Caco-2 (cell line): ENCODE measurements at regions not wholly inside any gene's neighbourhood (a gene's known extent, or its start where the extent isn't known, plus 50 kb on each side); places are given as distances from the start of the nearest gene placed in this dataset.

Experiments
- BruUV-seq: library from RNA; stranded (reverse); fragments of 400-500 nt; replicated peaks from 2 replicates; lab custom pipeline; 2021; lab: Mats Ljungman, UMichigan
- CTCF ChIA-PET: fragments of 300-600 bp; sonication (Branson Sonifier 250); formaldehyde crosslinking; loops from one replicate; lab custom pipeline; 2022; ENCODE audit warnings: antibody characterized with exemption; lab: Charles Lee
- POLR2A ChIA-PET: fragments of 300-600 bp; sonication (Branson Sonifier 250); formaldehyde crosslinking; loops from one replicate; lab custom pipeline; 2022; ENCODE audit warnings: antibody characterized with exemption; lab: Charles Lee
- DNase-seq, 2 experiments: peaks; one replicate each; pipeline versions ENCODE4 v3.0.0 to v3.0.0-alpha.2; 2020 to 2022
- H3K27me3 ChIP-seq: replicated peaks from 2 replicates; pipeline ENCODE4 v1.6.0; 2011; ENCODE audit warnings: low read length; ENCODE audit not compliant: control insufficient read depth, insufficient read depth
- H3K36me3 ChIP-seq: 2 replicates; pipeline ENCODE4 v1.5.1; 2011; ENCODE audit warnings: low read length; ENCODE audit not compliant: control insufficient read depth, insufficient read depth
- H3K4me1 ChIP-seq: fragments of 250-450 bp; sonication (Bioruptor Pico); 2 replicates; pipeline ENCODE4 v1.5.1; 2020; ENCODE audit warnings: mild to moderate bottlenecking
- H3K4me3 ChIP-seq: 2 replicates; pipeline ENCODE4 v1.5.1; 2011; ENCODE audit warnings: low read depth, mild to moderate bottlenecking, control low read depth, low read length
- H3K9me3 ChIP-seq: fragments of 250-450 bp; sonication (Bioruptor Pico); 2 replicates; pipeline ENCODE4 v1.5.1; 2020; ENCODE audit warnings: mild to moderate bottlenecking, moderate library complexity
- H3K27ac Mint-ChIP-seq: one replicate; pipeline ENCODE4 v1.8.0; 2022; ENCODE audit warnings: mixed read lengths; ENCODE audit not compliant: unreplicated experiment
- H3K27me3 Mint-ChIP-seq: one replicate; pipeline ENCODE4 v1.8.0; 2022; ENCODE audit warnings: mixed read lengths; ENCODE audit not compliant: insufficient read depth, unreplicated experiment
- H3K36me3 Mint-ChIP-seq: one replicate; pipeline ENCODE4 v1.8.0; 2022; ENCODE audit warnings: mild to moderate bottlenecking, mixed read lengths; ENCODE audit not compliant: insufficient read depth, unreplicated experiment
- H3K4me1 Mint-ChIP-seq: one replicate; pipeline ENCODE4 v1.8.0; 2022; ENCODE audit warnings: low read depth, mixed read lengths; ENCODE audit not compliant: unreplicated experiment
- H3K4me3 Mint-ChIP-seq: one replicate; pipeline ENCODE4 v1.8.0; 2022; ENCODE audit warnings: mild to moderate bottlenecking, moderate library complexity, mixed read lengths; ENCODE audit not compliant: unreplicated experiment
- H3K9me3 Mint-ChIP-seq: one replicate; pipeline ENCODE4 v1.8.0; 2022; ENCODE audit warnings: mixed read lengths; ENCODE audit not compliant: unreplicated experiment
- CTCF ChIP-seq, 2 experiments: fragments of 200-600 bp in 1 of 2; IDR thresholded peaks; 1 replicate in 1 of 2; 2 replicates in 1 of 2; pipeline versions ENCODE4 v1.5.1 to v1.8.0; 2011 to 2022; ENCODE audit warnings: antibody characterized with exemption in 1 of 2, control low read depth in 1 of 2, inconsistent platforms in 1 of 2, low read depth in 1 of 2, low read length in 1 of 2, mild to moderate bottlenecking in 1 of 2, moderate library complexity in 1 of 2; ENCODE audit not compliant: insufficient read depth in 1 of 2, severe bottlenecking in 1 of 2, unreplicated experiment in 1 of 2
- intact Hi-C: fragments of 100-400 bp; cut with micrococcal nuclease; formaldehyde crosslinking; loops from one replicate; pipeline ENCODE4 v1.10.0; 2022; ENCODE audit not compliant: unreplicated experiment

- CTCF ChIA-PET: no interaction called here
- no peak for TF ChIP-seq CTCF (IDR thresholded peaks at IDR 0.05; ENCODE audit: insufficient read depth in 1 of 2, low read depth in 1 of 2, low read length in 1 of 2, severe bottlenecking in 1 of 2, unreplicated experiment in 1 of 2)
- no TSS peak for BruUV-seq
- Mint-ChIP-seq H3K4me1 (no peaks in the 10 kb centered on the region), H3K27me3 (no peaks in the 10 kb centered on the region), H3K9me3 (no peaks in the 10 kb centered on the region), H3K36me3 (no peaks in the 10 kb centered on the region), H3K4me3 (no peak overlapping the region), H3K27ac (no peak overlapping the region)
- Histone ChIP-seq H3K4me3 (no peak overlapping the region), H3K9me3 (no peaks in the 10 kb centered on the region), H3K36me3 (no peaks in the 10 kb centered on the region), H3K4me1 (no peaks in the 10 kb centered on the region), H3K27me3 (no peaks in the 10 kb centered on the region)
- POLR2A ChIA-PET: no interaction called here
- intact Hi-C loops: no loop called here
- no peak for DNase-seq
Observed at GRCh38 chr2:52402128-52402527, 1365.5 kb upstream of the CHAC2 start.

- H3K4me3 Mint-ChIP-seq: no peak overlapping the region
- Histone ChIP-seq H3K27me3 (no peaks in the 10 kb centered on the region), H3K9me3 (no peaks in the 10 kb centered on the region), H3K4me1 (no peaks in the 10 kb centered on the region), H3K4me3 (no peak overlapping the region), H3K36me3 (no peaks in the 10 kb centered on the region)
- TF ChIP-seq CTCF (IDR thresholded peaks at IDR 0.05; ENCODE audit: insufficient read depth in 1 of 2, low read depth in 1 of 2, low read length in 1 of 2, severe bottlenecking in 1 of 2, unreplicated experiment in 1 of 2): no peak
- H3K36me3 Mint-ChIP-seq: no peaks in the 10 kb centered on the region
- H3K27me3 Mint-ChIP-seq: no peaks in the 10 kb centered on the region
- H3K27ac Mint-ChIP-seq: no peak overlapping the region
- DNase-seq: no peak
- no TSS peak for BruUV-seq
- ChIA-PET POLR2A (no interaction called here), CTCF (no interaction called here)
- intact Hi-C loops: no loop called here
- no peaks in the 10 kb centered on the region for H3K4me1 Mint-ChIP-seq
- H3K9me3 Mint-ChIP-seq: no peaks in the 10 kb centered on the region
Observed at GRCh38 chr2:52396836-52397235, 1364.9 kb upstream of the NRXN1 start.

- Mint-ChIP-seq H3K4me1 (no peaks in the 10 kb centered on the region), H3K27ac (no peak overlapping the region), H3K27me3 (no peaks in the 10 kb centered on the region), H3K4me3 (no peak overlapping the region), H3K9me3 (no peaks in the 10 kb centered on the region), H3K36me3 (no peaks in the 10 kb centered on the region)
- Histone ChIP-seq H3K4me1 (no peaks in the 10 kb centered on the region), H3K9me3 (no peaks in the 10 kb centered on the region), H3K27me3 (no peaks in the 10 kb centered on the region), H3K4me3 (no peak overlapping the region), H3K36me3 (no peaks in the 10 kb centered on the region)
- no peak for DNase-seq
- TF ChIP-seq CTCF (IDR thresholded peaks at IDR 0.05; ENCODE audit: insufficient read depth in 1 of 2, low read depth in 1 of 2, low read length in 1 of 2, severe bottlenecking in 1 of 2, unreplicated experiment in 1 of 2): no peak
- ChIA-PET CTCF (no interaction called here), POLR2A (no interaction called here)
- BruUV-seq: no TSS peak
- intact Hi-C loops: no loop called here
Observed at GRCh38 chr2:52395912-52396311, 1364.0 kb upstream of the NRXN1 start.
